ENCODE measurements at regions not wholly inside any gene's neighbourhood (a gene's known extent, or its start where the extent isn't known, plus 50 kb on each side); places are given as distances from the start of the nearest gene placed in this dataset.

DNA sequence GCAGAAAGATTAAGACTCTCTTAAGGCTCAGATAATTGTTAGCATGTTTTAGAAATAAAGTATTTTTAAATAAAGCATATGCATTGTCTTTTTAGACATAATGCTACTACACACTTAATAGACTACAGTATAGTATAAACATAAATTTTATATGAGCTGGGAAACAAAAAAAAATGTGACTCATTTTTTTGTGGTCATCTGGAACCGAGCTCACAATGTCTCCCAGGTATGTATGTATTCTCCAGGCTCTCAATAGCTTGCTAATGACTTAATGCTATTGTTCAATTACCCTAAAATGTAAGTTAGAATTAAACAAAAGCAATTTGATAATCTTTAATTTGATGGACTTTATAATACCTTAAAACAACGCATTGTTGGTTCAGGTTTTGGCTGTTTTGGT lies 167.2 kb downstream of the NUP35 start:
- DNase-seq, result no peak

DNA sequence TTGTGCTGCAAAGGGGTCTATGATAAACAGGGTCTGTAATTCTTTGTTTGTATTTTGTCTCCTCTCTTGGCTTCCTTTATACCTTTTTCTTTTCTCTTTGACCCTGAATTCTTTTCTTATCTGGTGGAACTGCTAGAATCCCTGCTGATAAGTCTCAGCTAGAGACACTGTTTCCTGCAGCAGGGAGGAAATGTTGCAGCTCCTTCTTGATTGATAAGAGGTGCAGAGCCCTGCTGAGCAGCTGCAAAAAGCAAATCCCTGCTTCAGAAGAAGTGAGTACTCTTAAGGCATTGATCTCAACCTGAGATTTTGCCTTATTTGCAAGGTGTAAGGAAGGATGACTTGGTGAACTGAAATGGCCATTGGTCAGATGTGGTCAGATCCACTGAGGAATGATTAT lies 167.8 kb downstream of the NUP35 start:
- DNase-seq, result no peak

DNA sequence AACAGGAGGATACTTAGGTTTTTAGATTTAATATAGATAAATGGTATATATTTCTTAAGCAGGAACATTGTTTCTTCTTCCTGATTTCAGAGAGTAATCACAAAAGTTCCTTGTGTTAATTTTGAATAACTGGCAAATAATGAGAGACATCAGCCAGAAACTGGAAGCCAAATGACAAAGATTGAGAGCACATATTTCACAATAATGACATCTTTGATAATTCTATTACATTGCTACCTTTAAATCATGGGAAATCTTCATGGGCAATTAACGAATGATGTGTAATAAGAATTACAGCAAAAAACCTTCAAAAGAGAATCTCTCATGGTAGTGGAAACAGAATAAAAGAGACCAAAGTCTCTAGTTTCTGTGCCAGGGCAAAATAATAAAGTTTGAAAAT lies 215.1 kb downstream of the NUP35 start:
- no peak for DNase-seq

DNA sequence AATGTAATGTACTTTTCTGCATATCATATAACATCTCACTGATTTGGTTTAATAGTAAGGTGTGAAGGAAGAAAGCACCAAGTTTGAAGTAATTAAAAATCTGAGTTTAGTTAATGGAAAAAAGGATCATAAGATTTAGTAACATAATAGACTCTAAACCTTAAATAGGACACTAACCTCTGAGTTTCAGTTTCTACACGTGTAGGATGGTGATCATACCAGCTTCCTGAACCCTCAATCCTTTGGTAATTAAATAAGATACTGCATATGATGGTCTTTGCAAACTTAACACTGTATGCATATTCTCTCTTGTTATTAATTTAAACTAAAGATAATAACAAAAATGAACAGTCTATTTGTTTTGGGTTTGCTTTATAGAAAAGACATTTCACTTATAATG lies 216.8 kb downstream of the NUP35 start:
- DNase-seq, result no peak

DNA sequence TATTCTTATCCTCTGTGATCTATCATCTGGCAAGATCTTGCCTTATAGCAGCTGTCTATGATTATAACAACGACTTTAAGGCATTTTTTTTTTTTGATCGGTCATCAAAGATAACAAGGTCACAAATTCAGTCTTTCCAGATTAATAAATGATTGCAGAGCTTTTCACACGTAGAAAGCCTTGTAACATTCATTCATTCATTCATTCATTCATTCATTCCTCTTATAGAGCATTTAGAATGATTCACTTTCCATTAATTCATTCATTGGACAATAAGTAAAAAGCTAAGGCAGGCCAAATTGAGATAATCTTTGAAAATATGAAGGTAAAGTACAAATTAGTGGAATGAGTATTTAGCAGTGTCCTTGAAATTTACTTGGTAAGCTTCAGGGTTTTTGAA lies 223.7 kb downstream of the NUP35 start:
- DNase-seq, result no peak

DNA sequence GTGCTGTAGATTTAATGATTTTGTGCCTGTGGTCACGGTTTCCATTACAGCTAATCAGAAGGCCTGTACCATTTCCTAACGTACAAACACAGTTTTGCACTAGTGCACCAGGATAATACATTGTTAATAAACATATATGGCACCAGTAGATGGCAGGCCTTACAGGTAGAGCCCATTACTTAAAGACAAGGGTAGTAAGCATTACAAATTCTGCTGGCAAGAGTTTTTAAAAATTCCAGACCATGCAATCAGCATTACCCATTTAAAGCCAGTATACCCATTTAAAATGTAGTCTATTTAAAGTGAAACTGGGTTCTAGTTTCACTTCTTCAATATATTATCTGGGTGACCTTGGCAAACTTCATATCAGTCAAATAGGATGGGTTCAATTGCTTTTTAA lies 224.2 kb downstream of the NUP35 start:
- no peak for DNase-seq

DNA sequence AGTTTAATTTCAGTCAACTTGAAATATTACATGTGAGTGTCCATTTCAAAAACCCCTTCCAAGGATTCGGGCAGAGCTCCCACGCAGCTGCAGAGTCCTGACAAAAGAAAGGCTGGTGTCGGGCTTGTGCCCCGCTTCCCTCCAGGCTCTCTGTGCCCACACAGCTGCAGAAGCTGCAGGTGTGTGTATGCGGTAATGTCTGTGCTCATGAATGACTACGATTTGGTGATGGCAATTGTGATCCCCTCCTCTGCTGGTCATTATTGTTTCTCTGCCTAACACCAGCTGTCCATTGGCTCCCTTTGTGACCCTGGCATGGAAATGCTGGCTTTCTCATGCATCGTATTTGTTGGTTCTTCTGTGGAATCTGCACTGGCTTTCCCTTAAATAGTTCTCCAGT lies 224.8 kb downstream of the NUP35 start:
- DNase-seq, result no peak

DNA sequence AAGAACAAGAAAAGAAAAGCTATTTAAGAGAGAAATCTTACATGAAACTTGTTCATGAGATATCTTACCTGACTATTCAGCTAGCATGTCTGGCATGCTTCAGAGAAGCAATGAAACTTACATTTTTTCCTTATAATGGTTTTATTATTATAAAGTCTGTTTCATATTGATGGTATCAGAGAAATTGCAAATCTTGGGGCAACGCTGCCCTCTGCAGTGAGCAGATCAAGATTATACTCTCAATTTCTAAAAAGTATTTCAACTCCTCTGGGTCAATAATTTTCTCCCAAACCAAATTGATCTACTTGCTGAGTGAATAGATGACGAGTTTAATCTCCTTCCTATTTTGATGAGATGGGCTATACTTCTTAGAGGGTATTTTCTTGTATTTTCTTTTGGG lies 235.6 kb downstream of the NUP35 start:
- no peak for DNase-seq

DNA sequence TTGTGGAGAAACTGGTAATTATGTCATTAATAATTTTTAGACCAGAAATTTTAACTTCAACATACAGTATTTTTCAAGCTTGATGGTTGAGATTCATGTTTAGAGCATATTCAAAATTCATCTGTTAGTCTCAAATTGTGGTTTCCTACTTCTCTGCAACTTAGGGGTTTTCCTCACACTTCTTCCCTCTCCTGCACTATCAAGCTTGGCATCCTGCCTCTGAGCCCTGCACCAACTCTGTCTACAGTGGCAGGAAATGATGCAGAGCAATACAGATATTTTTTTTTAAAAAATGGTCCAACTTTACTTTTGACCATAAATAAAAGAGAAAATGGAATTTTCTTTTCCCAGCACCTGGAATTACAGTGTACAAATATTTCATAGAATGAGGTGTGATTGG lies 247.3 kb downstream of the NUP35 start:
- no peak for DNase-seq

DNA sequence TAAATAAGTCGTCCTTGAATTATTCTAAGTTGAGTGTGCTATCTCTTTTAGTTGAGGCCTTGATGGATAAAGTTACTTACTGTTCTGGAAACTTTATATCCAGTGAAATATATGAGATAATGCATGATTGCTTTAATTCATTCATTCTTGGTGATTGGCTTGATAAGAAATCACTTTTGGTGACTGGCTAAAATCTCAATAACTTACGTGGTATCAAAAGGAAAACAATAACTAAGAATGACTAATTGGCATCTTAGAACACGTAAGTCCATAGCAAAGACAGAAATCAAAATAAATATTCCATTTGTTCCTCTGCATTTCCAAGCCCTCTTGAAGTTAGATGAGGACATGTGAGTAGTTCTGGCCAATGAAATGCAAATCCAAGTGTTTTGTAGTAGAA lies 251.6 kb downstream of the NUP35 start:
- no peak for DNase-seq

DNA sequence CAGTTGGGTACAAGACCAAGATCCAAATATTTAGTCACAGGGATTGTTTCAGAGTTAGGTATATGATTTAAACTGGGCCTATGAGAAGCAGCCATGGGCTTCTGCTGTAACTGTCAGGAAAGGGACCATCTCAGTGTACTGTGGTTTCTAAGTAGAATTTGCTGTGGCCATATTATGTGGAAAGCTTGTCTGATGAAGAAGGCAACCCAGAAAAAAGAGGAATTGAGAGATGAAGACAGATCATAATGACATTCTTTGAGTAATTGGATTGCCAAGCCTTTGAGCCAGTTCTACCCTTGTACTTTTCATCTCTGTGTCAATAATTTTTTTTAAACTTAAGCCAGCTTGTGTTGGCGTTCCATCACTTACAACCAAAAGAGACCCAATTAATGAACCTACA lies 259.6 kb downstream of the NUP35 start:
- DNase-seq, result no peak

DNA sequence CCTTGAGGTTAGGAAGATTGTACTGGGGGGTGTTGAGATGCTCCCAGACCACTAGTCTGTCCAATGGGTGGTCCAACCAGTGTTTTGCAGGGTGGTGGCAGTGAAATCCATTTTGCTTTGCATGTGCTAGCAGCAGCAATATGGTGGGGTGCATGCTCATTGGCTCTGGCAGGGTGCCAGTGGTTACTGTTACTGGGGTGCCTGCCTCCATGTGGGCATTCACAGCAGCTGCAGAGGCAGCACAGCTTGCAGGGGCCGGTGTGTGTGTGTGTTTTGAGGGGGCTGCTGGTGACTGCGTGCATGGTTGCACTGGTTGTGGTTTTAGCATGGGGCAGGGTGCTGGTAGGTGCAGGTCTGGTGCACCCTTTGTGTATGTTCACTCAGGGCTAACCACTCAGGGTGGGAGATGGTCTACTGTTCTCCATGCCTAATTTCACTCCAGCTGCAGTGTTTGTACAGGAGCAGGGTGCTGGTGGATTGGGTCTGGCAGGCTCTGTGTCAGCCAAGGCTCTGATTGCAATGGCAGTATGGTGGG lies 265.4 kb downstream of the NUP35 start:
- DNase-seq, result no peak

DNA sequence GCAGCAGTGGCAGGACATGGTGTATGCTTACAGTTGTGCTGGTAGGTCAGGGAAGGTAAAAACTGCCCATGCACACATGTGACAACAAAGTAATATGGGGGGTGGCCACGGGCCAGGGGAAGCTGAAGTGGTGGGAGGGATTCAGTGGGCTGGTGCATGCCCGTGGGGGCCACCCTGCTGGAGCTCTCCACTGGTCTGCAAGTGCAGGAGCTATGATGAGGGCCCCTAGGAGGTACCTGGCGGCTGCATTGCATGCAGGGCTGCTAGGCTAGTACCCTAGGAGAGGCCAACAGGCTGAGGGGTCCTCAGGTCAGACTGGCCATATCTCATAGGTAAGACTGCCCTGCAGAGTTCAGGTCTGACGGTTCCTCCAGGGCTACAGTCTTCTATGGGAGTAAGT lies 265.9 kb downstream of the NUP35 start:
- no peak for DNase-seq

DNA sequence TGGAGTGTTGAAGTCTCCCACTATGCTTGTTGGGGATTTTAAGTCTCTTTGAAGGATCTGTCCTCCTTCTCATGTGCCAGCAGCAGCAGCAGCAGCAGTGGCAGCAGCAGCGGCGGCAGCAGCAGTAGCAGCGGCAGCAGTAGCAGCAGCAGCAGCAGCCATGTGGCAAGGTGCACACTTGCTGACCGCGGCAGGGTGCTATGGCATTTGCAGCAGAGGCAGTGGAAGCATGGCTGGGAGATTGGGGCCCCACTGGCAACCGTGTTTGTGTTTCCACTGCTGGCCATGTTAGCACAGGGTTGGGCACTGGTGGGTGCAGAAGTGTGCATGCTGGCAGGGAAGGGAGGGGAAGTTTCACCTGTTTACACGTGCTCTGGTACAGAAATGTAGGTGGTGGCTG lies 280.1 kb downstream of the NUP35 start:
- DNase-seq, result no peak

DNA sequence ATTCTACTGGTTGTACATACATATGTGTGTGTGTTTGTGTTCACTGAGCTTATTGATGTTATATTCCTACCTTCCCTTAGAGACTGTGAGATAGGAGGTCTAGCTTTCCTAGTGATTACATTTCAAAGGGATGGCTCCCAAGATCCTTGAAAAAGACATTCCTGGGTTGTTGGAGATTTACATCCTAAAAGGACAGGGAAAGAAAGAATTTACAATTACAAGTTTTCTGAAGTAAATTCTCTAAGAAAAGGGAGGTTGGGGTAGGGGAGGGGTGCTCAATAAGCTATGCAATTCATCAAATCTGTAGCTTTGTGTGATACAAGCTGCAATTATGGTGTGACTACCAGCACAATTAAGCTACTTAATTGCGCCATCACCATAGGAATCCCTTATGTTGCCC lies 284.3 kb downstream of the NUP35 start:
- DNase-seq, result no peak

DNA sequence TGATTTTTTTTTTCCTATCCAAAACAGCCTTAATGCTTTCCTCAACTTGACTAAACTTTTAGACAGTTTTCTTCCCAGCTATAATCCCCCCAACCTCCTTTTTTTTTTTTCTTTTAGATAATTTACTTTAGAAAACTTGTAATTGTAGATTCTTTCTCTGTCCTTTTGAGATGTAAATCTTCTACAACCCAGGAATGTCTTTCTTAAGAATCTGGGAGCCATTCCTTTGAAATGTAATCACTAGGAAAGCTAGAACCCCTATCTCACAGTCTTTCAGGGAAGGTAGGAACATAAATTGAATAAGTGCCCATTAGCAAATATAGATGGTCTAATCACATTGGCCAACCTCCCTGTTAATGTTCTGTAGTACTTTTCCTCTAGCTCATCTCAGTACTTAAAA lies 285.4 kb downstream of the NUP35 start:
- no peak for DNase-seq

DNA sequence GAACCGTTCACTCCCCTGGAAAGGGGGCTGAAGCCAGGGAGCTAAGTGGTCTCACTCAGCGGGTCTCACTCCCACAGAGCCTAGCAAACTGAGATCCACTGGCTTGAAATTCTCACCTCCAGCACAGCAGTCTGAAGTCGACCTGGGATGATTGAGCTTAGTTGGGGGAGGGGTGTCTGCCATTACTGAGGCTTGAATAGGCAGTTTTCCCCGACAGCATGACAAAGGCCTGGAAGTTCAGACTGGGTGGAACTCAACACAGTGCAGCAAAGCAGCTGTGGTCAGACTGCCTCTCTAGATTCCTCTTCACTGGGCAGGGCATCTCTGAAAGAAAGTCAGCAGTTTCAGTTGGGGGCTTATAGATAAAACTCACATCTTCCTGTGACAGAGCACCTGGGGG lies 292.5 kb downstream of the NUP35 start:
- DNase-seq, result no peak

DNA sequence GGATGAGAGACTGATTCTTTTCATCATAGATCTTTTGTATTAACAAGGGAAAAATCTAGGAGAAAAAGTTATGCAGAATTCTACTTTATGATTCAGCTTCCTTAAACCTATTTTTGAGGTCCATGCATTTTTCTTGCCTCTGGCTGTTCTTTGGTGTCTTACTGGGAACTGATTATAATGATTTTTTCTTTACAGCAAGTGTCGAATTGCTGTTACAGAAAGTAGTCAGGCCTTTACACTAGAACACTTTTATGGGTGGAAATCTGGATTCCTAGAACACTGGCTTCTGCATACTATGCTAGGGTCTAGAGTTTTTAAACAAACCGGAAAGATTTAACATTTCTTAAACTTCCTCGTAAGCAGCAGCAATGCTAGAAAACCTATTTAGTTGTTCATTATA lies 302.6 kb downstream of the NUP35 start:
- DNase-seq, result no peak

DNA sequence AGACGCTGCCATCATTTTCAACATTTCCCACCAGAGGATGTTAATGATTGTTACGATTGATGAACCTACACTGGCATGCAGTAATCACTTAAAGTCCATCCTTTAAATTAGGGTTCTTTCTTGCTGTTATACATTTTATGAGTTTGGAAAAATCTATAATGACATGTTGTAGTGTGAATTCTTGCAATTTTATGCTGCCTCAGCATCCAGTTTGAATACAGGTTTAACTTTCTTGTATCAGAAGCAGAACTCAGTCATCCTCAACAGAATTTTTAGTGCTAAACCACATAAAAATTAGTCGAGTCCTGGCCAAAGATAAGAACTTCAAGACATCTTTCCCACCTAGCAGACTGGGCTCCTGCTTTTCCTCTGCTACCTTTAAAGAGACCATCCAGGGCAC lies 303.3 kb downstream of the NUP35 start:
- no peak for DNase-seq

DNA sequence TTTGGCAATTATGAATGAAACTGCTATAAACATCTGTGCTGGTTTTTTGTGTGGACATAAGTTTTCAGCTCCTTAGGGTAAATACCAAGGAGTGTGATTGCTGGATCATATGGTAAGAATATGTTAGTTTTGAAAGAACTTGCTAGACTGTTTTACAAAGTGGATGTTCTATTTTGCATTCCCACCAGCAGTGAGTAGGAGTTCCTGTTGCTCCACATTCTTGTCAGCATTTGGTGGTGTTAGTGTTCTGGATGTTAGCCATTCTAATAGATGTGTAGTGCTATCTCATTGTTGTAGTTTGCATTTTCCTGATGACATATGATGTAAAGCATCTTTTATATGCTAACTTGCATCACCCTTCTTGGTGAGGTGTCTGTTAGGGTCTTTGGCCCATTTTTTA lies 304.6 kb downstream of the NUP35 start:
- no peak for DNase-seq

DNA sequence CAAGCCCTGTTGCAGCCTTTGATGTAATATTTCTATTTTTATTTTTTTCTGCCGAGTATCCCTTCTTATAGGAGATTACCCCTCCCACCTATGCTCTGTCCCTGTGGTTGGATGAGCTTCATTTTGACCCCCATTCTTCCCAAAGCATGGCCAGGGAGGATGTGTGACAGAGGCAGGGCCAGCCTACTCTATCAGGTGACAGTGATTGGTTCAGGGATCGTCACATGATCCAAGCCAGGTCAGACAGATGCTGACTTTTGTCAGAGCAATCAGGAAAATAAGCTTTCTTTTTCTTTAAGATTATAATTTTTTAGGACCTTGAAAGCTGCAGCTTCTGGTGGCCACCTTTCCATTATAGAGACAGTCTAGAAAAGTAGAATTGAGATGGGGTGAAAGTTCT lies 314.3 kb downstream of the NUP35 start:
- no peak for DNase-seq

DNA sequence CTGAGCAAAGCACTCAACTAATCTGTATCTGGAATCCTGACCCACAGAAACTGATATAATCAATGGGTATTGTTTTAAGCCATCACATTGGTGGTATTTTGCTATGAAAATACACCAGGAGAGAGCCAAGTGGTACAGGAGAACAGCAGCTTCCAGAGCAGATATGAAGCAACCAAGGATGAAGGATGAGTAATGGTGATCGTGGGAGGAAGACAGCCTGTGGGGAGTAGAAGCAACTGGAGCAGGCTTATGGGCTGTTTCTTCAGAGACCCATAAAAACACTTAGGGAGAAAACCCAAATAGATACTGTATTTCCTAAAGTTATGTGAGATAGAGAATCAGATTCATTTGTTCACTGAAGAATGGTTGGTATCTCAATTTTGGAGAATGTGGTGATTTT lies 330.8 kb downstream of the NUP35 start:
- DNase-seq, result no peak

DNA sequence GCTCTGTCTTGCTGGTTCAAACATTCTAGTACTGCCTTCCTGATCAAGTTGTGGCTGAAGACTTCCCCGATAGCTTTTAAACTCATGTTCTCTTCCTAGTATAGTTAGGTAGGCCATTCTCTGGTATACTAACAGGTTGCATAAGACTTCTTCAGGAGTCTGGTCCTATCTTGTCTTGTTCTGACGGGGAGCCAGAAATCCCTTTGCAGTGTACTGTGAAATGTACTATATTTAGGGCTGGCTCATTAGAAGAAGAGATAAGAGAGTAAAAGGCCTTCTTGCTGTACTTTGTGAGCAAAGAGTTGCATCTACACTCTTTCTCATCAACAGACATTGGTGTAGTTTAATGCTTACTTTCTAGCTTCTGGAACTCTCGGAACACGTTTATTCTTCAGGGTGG lies 331.9 kb downstream of the NUP35 start:
- no peak for DNase-seq

DNA sequence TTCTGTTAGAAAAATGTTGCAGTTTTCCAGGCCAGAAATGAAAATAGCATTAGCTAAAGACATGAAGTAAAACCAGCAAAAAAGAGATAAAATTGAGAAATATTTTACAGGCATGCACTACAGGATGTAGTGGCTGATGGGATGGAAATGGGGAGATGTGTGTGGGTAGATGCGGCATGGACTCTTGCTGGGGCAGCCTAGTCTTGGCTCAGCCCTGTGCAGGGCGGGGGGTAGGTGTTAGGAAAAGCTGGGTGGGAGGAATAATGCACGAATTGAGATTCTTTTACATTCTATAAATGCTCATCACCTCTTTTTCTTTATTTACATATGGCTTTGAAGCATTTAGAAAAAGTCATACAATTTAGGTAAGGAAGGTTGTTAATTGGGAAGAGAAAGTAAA lies 334.2 kb downstream of the NUP35 start:
- no peak for DNase-seq

DNA sequence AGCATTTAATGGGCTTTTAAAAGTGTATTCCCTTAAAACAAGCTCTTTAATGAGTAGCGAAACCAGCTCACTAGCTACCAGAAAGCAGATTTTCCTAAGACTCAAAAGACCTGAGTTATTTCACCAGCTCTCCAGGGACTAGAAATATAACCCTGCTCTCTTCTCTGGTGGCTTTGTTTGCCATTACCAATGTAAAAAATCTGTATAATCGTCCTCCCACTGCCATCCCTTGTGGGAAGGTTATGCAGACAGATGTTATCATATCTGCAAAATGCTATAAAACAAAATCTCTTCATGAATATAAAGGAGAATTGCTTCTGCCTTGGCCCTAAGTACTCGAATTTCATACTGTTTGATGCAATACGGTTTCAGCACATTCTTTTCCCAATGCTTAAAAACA lies 335.2 kb downstream of the NUP35 start:
- DNase-seq, result no peak

DNA sequence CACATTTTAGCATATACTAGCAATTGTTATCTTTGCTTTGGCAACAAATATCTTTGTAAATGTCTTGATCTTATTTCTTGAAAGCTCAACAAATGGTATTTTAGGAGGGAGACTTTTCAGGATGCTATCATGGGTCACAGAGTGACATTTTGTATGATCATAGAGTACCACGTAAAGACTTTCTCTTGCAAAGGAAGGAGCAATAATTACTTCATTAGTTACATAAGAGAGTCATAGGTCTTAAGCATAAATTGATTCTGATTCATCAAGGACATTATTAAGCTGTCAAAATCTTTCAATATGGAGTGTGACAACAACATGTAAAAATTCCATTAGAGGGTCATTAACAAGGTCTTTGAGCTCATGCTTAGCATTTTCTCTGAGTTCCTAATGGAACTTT lies 339.6 kb downstream of the NUP35 start:
- DNase-seq, result no peak
